Kidney (tissue), 13 donors: ENCODE measurements at regions not wholly inside any gene's neighbourhood (a gene's known extent, or its start where the extent isn't known, plus 50 kb on each side); places are given as distances from the start of the nearest gene placed in this dataset.

ENCODE experiments used
- DNase-seq, 5 donors: peaks; one replicate each; pipeline ENCODE4 v3.0.0-alpha.2; 2013 to 2020
- FAIRE-seq: peaks from 2 replicates; lab custom pipeline; 2012; peaks lifted over from hg19 to GRCh38; lab: Jason Lieb, UNC
- H3K27ac ChIP-seq, 2 donors: one replicate each; pipeline ENCODE4 v1.7.0; 2013; ENCODE audit warnings: low read depth in 2 of 2, low read length in 2 of 2, inconsistent platforms in 1 of 2
- H3K27me3 ChIP-seq: one replicate; pipeline ENCODE4 v1.7.1; 2013; ENCODE audit warnings: low read length, inconsistent platforms; ENCODE audit not compliant: control insufficient read depth, insufficient read depth
- H3K36me3 ChIP-seq, 3 donors: one replicate each; pipeline versions ENCODE4 v1.7.0 to v1.7.1; 2013; ENCODE audit warnings: low read length in 3 of 3, control low read depth in 1 of 3, inconsistent platforms in 1 of 3; ENCODE audit not compliant: insufficient read depth in 3 of 3, control insufficient read depth in 2 of 3
- H3K4me1 ChIP-seq, 3 donors: one replicate each; pipeline versions ENCODE4 v1.7.0 to v1.7.1; 2013; ENCODE audit warnings: low read length in 3 of 3, inconsistent platforms in 1 of 3, low read depth in 1 of 3; ENCODE audit not compliant: control insufficient read depth in 2 of 3, insufficient read depth in 2 of 3
- H3K4me3 ChIP-seq, 3 donors: one replicate each; pipeline versions ENCODE4 v1.7.0 to v1.8.1; 2013; ENCODE audit warnings: low read length in 3 of 3, control low read depth in 1 of 3, inconsistent platforms in 1 of 3
- H3K9ac ChIP-seq, 3 donors: one replicate each; pipeline versions ENCODE4 v1.7.0 to v1.7.1; 2013; ENCODE audit warnings: low read length in 3 of 3, control low read depth in 1 of 3, inconsistent platforms in 1 of 3
- H3K9me3 ChIP-seq, 3 donors: one replicate each; pipeline versions ENCODE4 v1.7.0 to v1.7.1; 2013; ENCODE audit warnings: low read length in 3 of 3, control low read depth in 1 of 3, inconsistent platforms in 1 of 3; ENCODE audit not compliant: control insufficient read depth in 2 of 3, insufficient read depth in 1 of 3
- CTCF ChIP-seq: IDR thresholded peaks from 3 replicates; pipeline ENCODE4 v1.5.1; 2012; ENCODE audit warnings: mild to moderate bottlenecking, moderate library complexity, borderline replicate concordance; ENCODE audit not compliant: insufficient read depth; ENCODE audit errors: extremely low read depth
- intact Hi-C: fragments of 100-400 bp; cut with DNase I; formaldehyde crosslinking; loops from one replicate; pipeline ENCODE4 v1.11.1; 2022
- donor health status: control.
- donor health status: control.
- donor health status: control.
- donor health status: control.
- donor health status: control.
- donor health status: DM: yes; HTN: yes; CAD: no.
- donor health status: Normal renal cell carcinoma (clear cell type).

- no peaks in the 10 kb centered on the region for H3K9me3 ChIP-seq
- no peaks in the 10 kb centered on the region for H3K27me3 ChIP-seq
- H3K4me1 ChIP-seq, result peaks cover 0 to 4% (median 0%) of the 10 kb centered on the region in 3 donors
- H3K9ac ChIP-seq, result no peak overlapping the region
- TF ChIP-seq CTCF, result no peak
- no peak overlapping the region for H3K4me3 ChIP-seq
- intact Hi-C loops, result no loop called here
- no peak for DNase-seq
- H3K27ac ChIP-seq, result no peak overlapping the region
- H3K36me3 ChIP-seq, result no peaks in the 10 kb centered on the region
- no peak for FAIRE-seq
Measured at GRCh38 chr16:65746941-65747340, 619.5 kb upstream of the CDH5 start.

- Histone ChIP-seq H3K4me1 (peaks cover 0 to 4% (median 0%) of the 10 kb centered on the region in 3 donors), H3K4me3 (no peak overlapping the region), H3K36me3 (no peaks in the 10 kb centered on the region), H3K9me3 (no peaks in the 10 kb centered on the region), H3K9ac (no peak overlapping the region), H3K27ac (no peak overlapping the region), H3K27me3 (no peaks in the 10 kb centered on the region)
- intact Hi-C loops, result no loop called here
- TF ChIP-seq CTCF, result no peak
- DNase-seq, result no peak
- no peak for FAIRE-seq
Measured at GRCh38 chr16:65745201-65745708, 621.2 kb upstream of the CDH5 start.

- Histone ChIP-seq H3K4me3 (no peak overlapping the region), H3K36me3 (no peaks in the 10 kb centered on the region), H3K27me3 (no peaks in the 10 kb centered on the region), H3K27ac (no peak overlapping the region), H3K4me1 (no peaks in the 10 kb centered on the region), H3K9me3 (no peaks in the 10 kb centered on the region), H3K9ac (no peak overlapping the region)
- DNase-seq, result no peak
- TF ChIP-seq CTCF, result no peak
- intact Hi-C loops, result no loop called here
- no peak for FAIRE-seq
Measured at GRCh38 chr16:65744401-65744800, 622.1 kb upstream of the CDH5 start.

GRCh38 chr16:65743558-65743957 lies 621.7 kb upstream of the CDH11 start:
- TF ChIP-seq CTCF, result no peak
- Histone ChIP-seq H3K9me3 (no peaks in the 10 kb centered on the region), H3K36me3 (no peaks in the 10 kb centered on the region), H3K27ac (no peak overlapping the region), H3K27me3 (no peaks in the 10 kb centered on the region), H3K4me1 (no peaks in the 10 kb centered on the region), H3K4me3 (no peak overlapping the region), H3K9ac (no peak overlapping the region)
- intact Hi-C loops, result no loop called here
- FAIRE-seq (no peak), DNase-seq (no peak)
